Neural progenitor cell (in vitro differentiated cells): ENCODE measurements at regions not wholly inside any gene's neighbourhood (a gene's known extent, or its start where the extent isn't known, plus 50 kb on each side); places are given as distances from the start of the nearest gene placed in this dataset.

Experiments
- DNase-seq: peaks from one replicate; pipeline ENCODE4 v3.0.0-alpha.2; 2016; ENCODE audit warnings: low spot score
- H2AFZ ChIP-seq: fragments of 200-600 bp; sonication (generic); replicated peaks from 2 replicates; pipeline ENCODE4 v1.6.1; 2016; ENCODE audit warnings: antibody characterized with exemption
- H3F3A ChIP-seq: fragments of 200-600 bp; sonication (generic); 2 replicates; pipeline ENCODE4 v1.6.1; 2016; ENCODE audit warnings: antibody characterized with exemption, low read depth
- H3K27ac ChIP-seq: fragments of 200-600 bp; sonication (generic); 2 replicates; pipeline ENCODE4 v1.5.1; 2016; ENCODE audit warnings: mild to moderate bottlenecking
- H3K27me3 ChIP-seq: fragments of 200-600 bp; sonication (generic); 2 replicates; pipeline ENCODE4 v1.6.1; 2016; ENCODE audit warnings: mild to moderate bottlenecking, moderate library complexity
- H3K36me3 ChIP-seq: fragments of 200-600 bp; sonication (generic); 2 replicates; pipeline ENCODE4 v1.5.1; 2016
- H3K4me1 ChIP-seq: fragments of 200-600 bp; sonication (generic); 2 replicates; pipeline ENCODE4 v1.6.1; 2016; ENCODE audit warnings: mixed run types
- H3K4me2 ChIP-seq: fragments of 200-600 bp; sonication (generic); 2 replicates; pipeline ENCODE4 v1.6.1; 2016
- H3K4me3 ChIP-seq: fragments of 200-600 bp; sonication (generic); 2 replicates; pipeline ENCODE4 v1.5.1; 2016
- H3K79me2 ChIP-seq: fragments of 200-600 bp; sonication (generic); 2 replicates; pipeline ENCODE4 v1.6.1; 2016; ENCODE audit warnings: low read depth
- H3K9ac ChIP-seq: fragments of 200-600 bp; sonication (generic); 2 replicates; pipeline ENCODE4 v1.6.1; 2016
- H3K9me3 ChIP-seq: fragments of 200-600 bp; sonication (generic); 2 replicates; pipeline ENCODE4 v1.5.1; 2016; ENCODE audit warnings: low read depth
- H4K20me1 ChIP-seq: fragments of 200-600 bp; sonication (generic); 2 replicates; pipeline ENCODE4 v1.6.1; 2016; ENCODE audit warnings: low read depth
- H3K27ac Mint-ChIP-seq: 3 replicates; pipeline ENCODE4 v1.8.0; 2021; ENCODE audit warnings: mixed read lengths
- H3K27me3 Mint-ChIP-seq: 2 replicates; pipeline ENCODE4 v1.8.0; 2022; ENCODE audit warnings: low read depth, mild to moderate bottlenecking, inconsistent platforms, moderate library complexity, mixed read lengths; ENCODE audit not compliant: insufficient read depth
- H3K36me3 Mint-ChIP-seq: 3 replicates; pipeline ENCODE4 v1.8.0; 2021; ENCODE audit warnings: mixed read lengths
- H3K4me1 Mint-ChIP-seq: 3 replicates; pipeline ENCODE4 v1.8.0; 2021; ENCODE audit warnings: mixed read lengths
- H3K4me3 Mint-ChIP-seq: 3 replicates; pipeline ENCODE4 v1.8.0; 2021; ENCODE audit warnings: mild to moderate bottlenecking, moderate library complexity, mixed read lengths
- H3K9me3 Mint-ChIP-seq: 3 replicates; pipeline ENCODE4 v1.8.0; 2020; ENCODE audit warnings: mixed read lengths
- CTCF ChIP-seq: fragments of 200-600 bp; sonication (generic); IDR thresholded peaks from 2 replicates; pipeline ENCODE4 v1.5.1; 2017; ENCODE audit warnings: antibody characterized with exemption, mild to moderate bottlenecking
- EZH2 ChIP-seq: fragments of 200-600 bp; sonication (generic); IDR thresholded peaks from 2 replicates; pipeline ENCODE4 v1.6.1; 2017; ENCODE audit warnings: antibody characterized with exemption, mild to moderate bottlenecking, moderate library complexity
- EZH2phosphoT487 ChIP-seq: fragments of 200-600 bp; sonication (generic); IDR thresholded peaks from 2 replicates; pipeline ENCODE4 v1.6.1; 2017; ENCODE audit warnings: antibody characterized with exemption

DNA sequence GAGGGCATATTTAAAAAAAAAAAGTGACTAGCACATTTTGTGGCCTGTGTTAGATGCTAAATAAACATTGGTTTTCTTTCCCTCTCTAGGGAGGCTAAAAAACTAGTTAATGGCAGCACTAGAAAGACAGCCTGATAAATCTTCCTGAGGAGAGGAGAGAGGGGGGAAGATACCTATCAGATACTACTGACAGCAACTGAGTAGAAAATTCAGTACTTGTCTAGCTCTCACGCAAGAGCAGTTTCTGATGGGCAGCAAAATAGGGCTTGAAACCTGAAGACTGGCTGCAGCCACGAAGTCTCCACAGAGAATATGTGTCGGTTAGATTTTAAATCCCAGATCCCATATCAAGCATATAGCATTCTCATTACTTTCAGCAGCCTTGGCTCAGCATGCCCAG is 388.2 kb downstream of the KCNA4 start:
- no peaks in the 10 kb centered on the region for H3K79me2 ChIP-seq
- H3K4me1 Mint-ChIP-seq = peaks cover 20% of the 10 kb centered on the region
- H3K9me3 ChIP-seq = no peaks in the 10 kb centered on the region
- H3K9ac ChIP-seq = no peak overlapping the region
- no peak overlapping the region for H3K27ac Mint-ChIP-seq
- no peak overlapping the region for H3K27ac ChIP-seq
- no peak overlapping the region for H3K4me2 ChIP-seq
- no peaks in the 10 kb centered on the region for H3K27me3 ChIP-seq
- no peak overlapping the region for H2AFZ ChIP-seq
- no peaks in the 10 kb centered on the region for H4K20me1 ChIP-seq
- H3K27me3 Mint-ChIP-seq = no peaks in the 10 kb centered on the region
- TF ChIP-seq EZH2phosphoT487 (no peak), EZH2 (no peak), CTCF (no peak)
- DNase-seq = no peak
- H3K36me3 ChIP-seq = no peaks in the 10 kb centered on the region
- H3F3A ChIP-seq = no peaks in the 10 kb centered on the region
- H3K36me3 Mint-ChIP-seq = no peaks in the 10 kb centered on the region
- H3K9me3 Mint-ChIP-seq = no peaks in the 10 kb centered on the region
- peaks cover 22% of the 10 kb centered on the region for H3K4me1 ChIP-seq
- no peak overlapping the region for H3K4me3 ChIP-seq
- H3K4me3 Mint-ChIP-seq = no peak overlapping the region

- no peaks in the 10 kb centered on the region for H4K20me1 ChIP-seq
- H3K4me3 ChIP-seq = no peak overlapping the region
- peaks cover 32% of the 10 kb centered on the region for H3K4me1 ChIP-seq
- no peak overlapping the region for H3K4me2 ChIP-seq
- H3K27me3 ChIP-seq = no peaks in the 10 kb centered on the region
- Mint-ChIP-seq H3K4me1 (peaks cover 31% of the 10 kb centered on the region), H3K9me3 (no peaks in the 10 kb centered on the region), H3K4me3 (no peak overlapping the region), H3K27me3 (no peaks in the 10 kb centered on the region), H3K27ac (no peak overlapping the region), H3K36me3 (no peaks in the 10 kb centered on the region)
- no peaks in the 10 kb centered on the region for H3K9me3 ChIP-seq
- no peaks in the 10 kb centered on the region for H3K36me3 ChIP-seq
- TF ChIP-seq EZH2phosphoT487 (no peak), CTCF (no peak), EZH2 (no peak)
- H2AFZ ChIP-seq = no peak overlapping the region
- no peaks in the 10 kb centered on the region for H3K79me2 ChIP-seq
- DNase-seq = no peak
- no peak overlapping the region for H3K27ac ChIP-seq
- no peaks in the 10 kb centered on the region for H3F3A ChIP-seq
- no peak overlapping the region for H3K9ac ChIP-seq
These were observed 389.3 kb downstream of the KCNA4 start for GRCh38 chr11:29627541-29627940.

GRCh38 chr11:29623144-29623722 is 393.6 kb downstream of the KCNA4 start:
- H3K9me3 ChIP-seq = no peaks in the 10 kb centered on the region
- peak; percentile 81 for DNase-seq
- H2AFZ ChIP-seq = peak overlapping the region; percentile 81
- H3F3A ChIP-seq = no peaks in the 10 kb centered on the region
- H4K20me1 ChIP-seq = no peaks in the 10 kb centered on the region
- no peak for TF ChIP-seq CTCF
- no peak for TF ChIP-seq EZH2
- no peak for TF ChIP-seq EZH2phosphoT487
- H3K36me3 Mint-ChIP-seq = no peaks in the 10 kb centered on the region
- peak overlapping the region; percentile 23 for H3K27ac Mint-ChIP-seq
- no peaks in the 10 kb centered on the region for H3K79me2 ChIP-seq
- no peaks in the 10 kb centered on the region for H3K36me3 ChIP-seq
- H3K4me2 ChIP-seq = peak overlapping the region; percentile 68
- H3K4me1 Mint-ChIP-seq = peaks cover 22% of the 10 kb centered on the region
- H3K4me3 Mint-ChIP-seq = no peak overlapping the region
- H3K27me3 ChIP-seq = no peaks in the 10 kb centered on the region
- H3K9ac ChIP-seq = no peak overlapping the region
- no peaks in the 10 kb centered on the region for H3K9me3 Mint-ChIP-seq
- H3K27me3 Mint-ChIP-seq = no peaks in the 10 kb centered on the region
- peaks cover 25% of the 10 kb centered on the region for H3K4me1 ChIP-seq
- H3K27ac ChIP-seq = peak overlapping the region; percentile 47
- peak overlapping the region; percentile 30 for H3K4me3 ChIP-seq
